HS-27A (cell line): ENCODE measurements at regions not wholly inside any gene's neighbourhood (a gene's known extent, or its start where the extent isn't known, plus 50 kb on each side); places are given as distances from the start of the nearest gene placed in this dataset.

Source experiments
- DNase-seq: peaks from one replicate; pipeline ENCODE4 v3.0.0-alpha.2; 2012; ENCODE audit warnings: low read depth, missing footprints

DNA sequence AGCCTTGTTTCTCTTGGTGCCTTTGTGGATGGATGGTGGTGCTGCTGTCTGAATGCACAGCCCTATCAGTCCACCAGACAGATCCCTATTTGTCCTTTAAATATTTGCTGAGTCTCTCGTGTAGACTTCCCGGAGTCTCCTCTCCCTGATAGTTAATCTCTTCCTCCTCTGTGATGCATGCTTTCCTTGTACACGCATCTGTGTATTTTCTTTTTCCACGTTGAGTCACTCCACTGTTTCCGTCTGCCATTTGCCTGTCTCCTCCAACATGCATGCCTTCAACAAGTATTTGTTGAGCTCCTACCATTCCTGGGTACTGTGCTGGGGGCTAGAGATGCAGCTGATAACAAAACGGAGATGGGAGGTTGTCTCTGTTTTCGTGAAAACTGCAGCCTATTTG is 282.6 kb downstream of the HAPSTR1 start:
- no peak for DNase-seq

DNA sequence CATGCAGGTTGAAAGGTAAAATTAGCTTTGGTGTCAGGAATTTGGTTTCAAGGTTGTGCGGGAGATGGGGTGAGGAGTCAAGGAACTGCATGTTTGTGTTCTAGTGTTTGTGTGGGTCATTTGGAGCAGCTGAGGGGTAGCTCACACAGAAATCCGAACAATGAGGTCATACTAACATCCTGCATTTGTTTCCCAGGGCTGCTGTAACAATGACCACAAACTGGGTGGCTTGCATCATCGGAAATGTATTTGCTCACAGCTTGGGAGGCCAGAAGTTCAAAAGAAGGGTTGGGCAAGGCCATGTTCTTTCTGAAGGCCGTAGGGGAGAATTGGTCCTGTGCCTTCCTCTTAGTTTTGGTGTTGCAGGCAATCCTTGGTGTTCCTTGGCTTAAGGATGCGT is 287.4 kb downstream of the HAPSTR1 start:
- DNase-seq, result no peak

- no peak for DNase-seq
These were observed 288.8 kb downstream of the HAPSTR1 start for GRCh38 chr16:9380221-9380620.

GRCh38 chr16:9381399-9381798 is 290.0 kb downstream of the HAPSTR1 start:
- no peak for DNase-seq

DNA sequence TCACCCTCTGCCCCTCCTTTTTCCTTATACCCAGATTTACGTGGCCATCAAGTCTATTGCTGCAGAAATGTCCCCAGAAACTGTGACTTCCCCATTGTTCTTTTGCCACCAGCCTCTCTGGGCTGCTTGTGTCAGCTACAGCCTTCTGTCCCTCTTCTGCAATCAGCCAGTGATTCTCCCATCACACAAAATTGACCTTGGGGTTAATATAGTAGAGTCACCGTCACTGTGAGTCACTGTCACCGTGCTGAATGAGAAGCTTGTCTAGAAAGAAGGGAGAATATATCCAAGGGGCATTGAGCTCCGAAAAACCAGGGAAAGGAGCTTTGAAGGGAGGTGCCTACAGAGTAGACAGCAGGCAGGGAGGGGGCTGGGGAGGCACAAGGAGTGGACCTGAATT is 290.5 kb downstream of the HAPSTR1 start:
- no peak for DNase-seq

DNA sequence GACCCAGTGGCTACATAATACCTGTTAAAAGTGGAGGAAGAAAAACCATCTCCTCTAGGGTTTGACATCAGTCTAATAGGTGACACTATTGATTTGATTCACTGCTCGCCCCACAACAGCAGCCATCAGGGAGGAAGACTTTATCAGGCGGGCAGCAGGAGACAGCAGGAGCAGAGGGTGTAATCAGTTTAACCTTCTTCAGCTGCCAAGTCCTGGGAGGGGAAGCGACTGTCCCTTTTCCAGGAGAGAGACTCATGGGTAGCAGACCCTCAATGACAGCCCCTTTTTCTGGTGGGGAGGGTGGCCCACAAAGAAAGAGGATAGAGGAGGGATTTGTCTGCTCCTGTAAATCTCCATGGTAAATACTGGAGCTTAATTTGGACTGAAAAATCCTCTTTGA is 291.8 kb downstream of the HAPSTR1 start:
- DNase-seq, result no peak

DNA sequence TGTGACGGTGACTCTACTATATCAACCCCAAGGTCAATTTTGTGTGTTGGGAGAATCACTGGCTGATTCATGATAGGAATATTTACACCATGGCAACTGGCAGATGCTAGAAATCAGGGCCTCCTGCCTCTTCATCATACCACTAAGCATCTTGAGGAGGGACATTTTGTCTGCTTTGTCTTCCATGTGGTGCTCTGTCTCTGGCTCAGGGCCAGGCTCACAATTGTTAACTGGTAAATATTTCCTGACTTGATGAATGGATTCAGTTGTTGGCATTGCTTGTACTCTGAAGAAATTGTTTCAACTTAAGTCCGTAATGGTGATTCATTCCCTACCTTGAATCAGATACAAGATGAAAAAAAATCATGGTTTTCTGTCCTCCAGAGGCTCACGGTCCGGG is 292.7 kb downstream of the HAPSTR1 start:
- no peak for DNase-seq

DNA sequence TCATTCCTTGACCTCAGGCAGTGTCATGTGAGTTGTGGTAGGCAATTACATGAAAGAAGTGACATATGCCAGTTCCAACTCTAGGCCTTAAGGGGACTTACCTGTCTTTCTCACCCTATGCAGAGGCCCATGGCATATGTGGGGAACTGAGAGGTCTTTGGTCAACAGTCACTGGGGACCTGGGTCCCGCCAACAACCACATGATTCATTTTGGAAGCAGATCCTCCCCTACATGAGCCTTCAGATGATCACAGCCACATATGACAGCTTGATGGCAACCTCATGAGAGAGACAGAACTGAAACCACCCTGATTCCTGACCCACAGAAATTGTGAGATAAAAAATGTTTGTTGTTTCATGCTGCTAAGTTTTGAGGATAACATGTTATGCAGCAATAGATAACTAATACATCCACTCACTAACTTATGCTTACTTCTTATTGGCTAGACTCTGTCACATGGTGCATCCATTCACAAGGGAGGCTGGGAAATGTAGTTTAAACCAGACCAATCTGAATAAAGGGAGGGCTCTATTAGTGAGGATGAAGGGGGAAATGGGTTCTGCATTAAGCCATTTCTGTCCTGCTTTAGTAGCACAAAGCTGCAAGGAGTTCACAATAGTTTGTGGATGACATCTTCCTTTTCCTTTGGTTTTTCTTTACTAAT is 298.2 kb downstream of the HAPSTR1 start:
- DNase-seq, result no peak

GRCh38 chr16:9392956-9393355 is 301.5 kb downstream of the HAPSTR1 start:
- no peak for DNase-seq

DNA sequence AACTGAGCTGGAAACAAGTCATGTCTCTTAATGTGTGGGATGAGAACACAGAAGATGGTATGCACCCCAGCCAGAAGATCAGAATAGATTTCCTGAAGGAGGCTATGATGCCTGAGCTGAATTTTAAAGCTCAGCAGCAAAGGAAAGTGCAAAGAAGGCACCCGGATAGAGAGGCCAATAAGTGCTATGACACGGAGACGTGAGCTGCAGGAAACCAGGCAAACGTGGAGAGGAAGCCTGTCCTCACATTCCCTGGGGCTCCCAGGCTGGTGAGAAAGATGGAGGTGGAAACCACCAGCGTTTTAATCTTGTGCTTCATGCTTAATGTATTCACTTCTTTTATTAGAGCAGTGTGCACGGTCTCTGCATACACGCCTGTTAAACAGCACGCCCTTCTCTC is 302.1 kb downstream of the HAPSTR1 start:
- no peak for DNase-seq

- no peak for DNase-seq
These were observed 304.5 kb downstream of the HAPSTR1 start for GRCh38 chr16:9395958-9396359.

DNA sequence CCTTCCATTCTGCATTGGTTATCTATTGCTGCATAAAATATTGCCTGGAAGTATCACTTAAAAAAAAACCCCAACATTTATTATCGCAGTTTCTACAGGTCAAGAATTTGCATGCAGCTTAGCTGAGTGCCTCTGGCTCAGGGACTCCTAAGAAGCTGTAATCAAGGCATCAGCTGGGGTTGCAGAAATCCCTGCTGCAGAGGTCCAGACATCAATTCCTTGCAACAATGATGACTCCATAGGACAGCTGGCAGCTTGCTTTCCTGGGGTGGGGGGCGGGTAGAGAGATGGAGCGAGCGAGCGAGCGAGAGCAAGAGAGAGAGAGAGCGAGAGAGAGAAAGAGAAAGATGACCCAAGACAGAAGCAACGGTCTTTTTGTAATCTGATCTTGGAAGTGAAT is 308.1 kb downstream of the HAPSTR1 start:
- DNase-seq, result no peak

DNA sequence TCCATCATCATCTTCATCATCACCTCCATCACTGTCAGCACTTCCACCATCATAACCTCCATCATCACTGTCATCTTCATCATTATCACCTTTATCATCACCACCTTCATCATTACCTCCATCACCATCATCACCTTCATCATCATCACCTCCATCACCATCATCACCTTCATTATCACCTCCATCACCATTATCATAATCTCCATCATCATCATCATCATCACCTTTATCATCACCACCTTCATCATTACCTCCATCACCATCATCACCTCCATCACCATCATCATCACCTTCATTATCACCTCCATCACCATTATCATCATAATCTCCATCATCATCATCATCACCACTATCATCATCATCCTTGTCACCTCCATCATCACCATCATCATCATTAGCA is 309.7 kb downstream of the HAPSTR1 start:
- no peak for DNase-seq

DNA sequence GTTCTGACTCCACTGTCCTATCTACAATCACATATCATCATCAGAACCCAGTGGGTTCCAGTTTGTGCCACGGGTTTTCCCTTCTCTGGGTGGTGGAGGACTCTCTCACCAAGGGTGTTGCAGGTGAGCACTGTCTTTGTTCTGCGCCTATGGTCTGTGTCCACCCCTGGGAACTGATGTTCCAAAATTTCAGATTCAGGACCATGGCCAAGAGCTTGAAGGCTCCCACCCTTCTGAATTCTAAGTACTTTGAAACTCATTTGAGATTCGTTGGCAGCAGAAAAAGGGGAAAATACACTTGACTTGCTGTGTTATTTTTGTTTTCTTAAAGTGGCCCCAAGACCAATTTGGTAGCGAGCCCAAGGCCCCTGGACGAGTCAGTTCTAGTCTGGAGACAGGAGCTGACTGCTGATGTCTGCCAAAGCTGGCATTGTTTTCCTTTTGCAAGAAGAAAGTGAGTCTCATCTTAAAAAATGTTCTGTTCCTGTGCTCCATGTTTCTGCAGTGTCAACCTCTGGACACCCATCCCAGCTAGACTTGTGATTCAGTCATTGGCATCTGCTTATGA is 310.9 kb downstream of the HAPSTR1 start:
- DNase-seq, result no peak

- DNase-seq, result no peak
These were observed 313.4 kb downstream of the HAPSTR1 start for GRCh38 chr16:9404811-9405210.

DNA sequence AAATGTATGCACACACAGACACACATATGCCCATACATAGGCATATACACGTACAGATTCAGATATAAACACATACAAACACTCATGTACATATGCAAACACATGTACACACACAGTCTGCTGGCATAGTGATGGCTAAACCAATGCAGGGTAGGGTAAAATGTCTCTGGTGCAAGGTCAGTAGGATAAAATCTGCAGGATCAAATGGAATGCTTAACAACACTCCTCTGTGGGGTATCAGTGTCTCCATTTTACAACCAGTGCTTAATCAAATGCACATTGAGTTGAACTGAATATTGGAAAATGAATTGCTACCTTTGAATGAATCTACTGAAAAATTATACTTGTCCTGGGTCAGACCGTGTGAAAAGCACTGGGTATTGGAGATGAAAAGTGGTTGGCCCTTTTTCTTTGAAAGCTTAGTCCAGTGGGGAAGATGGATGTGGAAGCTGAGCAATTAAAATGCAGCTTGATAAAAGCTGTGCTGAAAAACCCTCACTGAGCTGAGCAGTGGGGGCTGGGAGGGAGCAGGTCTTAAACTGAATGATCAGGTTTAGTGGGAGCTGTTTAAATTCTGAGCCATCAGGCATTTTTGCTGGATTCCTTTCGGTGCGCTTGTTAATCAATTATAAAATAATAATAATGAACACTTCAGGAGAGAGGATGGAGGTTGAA is 314.7 kb downstream of the HAPSTR1 start:
- no peak for DNase-seq

- DNase-seq, result no peak
These were observed 315.8 kb downstream of the HAPSTR1 start for GRCh38 chr16:9407206-9407758.

DNA sequence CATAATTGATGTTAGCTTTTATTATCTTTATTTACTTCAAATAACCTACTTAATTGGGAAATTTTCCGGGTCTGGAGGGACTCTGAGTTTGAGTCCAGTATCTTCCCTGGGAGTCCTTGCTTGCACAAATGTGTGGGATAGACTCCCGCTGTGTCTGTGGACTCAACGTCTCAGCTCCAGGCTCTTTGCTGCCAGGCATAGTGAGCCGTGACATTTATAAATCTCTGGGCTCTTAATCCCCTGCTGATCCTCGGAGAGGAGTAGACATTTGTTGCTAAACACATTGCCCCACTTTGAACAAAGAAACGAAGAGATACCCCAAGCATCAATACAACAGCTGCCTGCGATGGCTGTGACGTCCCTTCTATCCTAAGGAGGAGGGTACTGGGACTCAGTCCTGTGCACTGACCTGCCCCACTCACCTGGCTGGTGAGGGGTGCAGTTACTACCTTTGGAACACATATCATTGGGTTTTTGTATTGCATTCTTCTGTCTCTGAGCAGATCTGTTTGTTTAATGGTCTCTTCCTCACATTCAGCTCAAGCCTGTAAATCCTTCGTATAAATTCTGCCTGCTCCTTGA is 316.9 kb downstream of the HAPSTR1 start:
- no peak for DNase-seq

DNA sequence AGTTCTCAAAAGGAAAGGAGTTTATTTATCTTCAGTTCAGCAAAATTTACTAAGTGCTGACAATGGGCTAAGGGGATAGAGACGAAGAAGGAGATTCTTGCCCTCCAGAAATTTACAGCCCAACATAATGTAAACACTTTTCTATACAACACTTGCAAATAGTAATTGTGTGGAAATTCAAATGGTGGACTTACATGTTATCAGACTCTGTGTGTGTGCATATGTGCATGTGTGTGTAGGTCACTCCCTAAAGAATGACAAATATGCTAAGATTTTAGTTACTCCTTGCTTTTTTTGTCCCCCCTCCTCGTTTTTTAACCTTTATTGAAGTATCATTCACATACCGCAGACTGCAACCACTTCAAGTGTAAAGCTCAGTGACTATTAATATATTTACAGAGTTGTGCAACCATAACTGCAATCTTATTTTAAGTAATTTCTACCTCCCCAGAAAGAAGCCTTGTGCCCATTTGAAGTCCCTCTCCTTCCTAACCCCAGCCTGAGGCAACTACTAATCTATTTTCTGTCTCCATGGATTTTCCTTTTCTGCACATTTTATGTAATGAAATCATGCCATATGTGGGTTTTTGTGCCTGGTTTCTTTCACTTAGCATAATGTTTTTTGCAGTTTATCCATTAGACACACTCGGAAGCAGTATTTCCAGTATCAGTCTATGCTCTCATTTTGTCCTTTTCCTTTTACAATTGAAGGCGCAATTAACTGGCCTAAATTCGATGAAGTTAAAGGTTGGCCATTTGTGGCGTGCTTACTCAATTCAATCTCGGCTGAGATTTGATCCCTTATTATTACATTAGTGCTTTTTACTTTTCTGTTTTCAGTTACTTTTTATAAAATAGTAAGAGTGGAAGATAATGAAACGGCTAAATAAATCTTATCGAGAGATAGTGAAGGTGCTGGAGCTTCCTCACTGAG is 318.4 kb downstream of the HAPSTR1 start:
- no peak for DNase-seq

DNA sequence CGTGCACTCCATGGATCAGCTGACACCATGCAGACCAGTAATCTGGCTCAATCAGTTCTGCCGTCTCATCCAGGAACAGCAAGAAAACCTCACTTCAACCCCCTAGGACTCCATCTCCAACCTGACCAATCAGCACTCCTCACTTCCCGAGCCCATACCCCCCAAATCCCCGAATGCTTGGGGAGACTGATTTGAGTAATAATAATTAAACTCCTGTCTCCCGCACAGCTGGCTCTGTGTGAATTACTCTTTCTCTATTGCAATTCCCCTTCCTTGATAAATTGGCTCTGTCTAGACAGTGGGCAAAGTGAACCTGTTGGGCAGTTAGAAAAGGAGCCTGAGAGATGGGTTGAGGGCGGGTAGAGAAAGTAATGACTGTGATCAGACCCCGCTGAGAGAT is 320.0 kb downstream of the HAPSTR1 start:
- no peak for DNase-seq

DNA sequence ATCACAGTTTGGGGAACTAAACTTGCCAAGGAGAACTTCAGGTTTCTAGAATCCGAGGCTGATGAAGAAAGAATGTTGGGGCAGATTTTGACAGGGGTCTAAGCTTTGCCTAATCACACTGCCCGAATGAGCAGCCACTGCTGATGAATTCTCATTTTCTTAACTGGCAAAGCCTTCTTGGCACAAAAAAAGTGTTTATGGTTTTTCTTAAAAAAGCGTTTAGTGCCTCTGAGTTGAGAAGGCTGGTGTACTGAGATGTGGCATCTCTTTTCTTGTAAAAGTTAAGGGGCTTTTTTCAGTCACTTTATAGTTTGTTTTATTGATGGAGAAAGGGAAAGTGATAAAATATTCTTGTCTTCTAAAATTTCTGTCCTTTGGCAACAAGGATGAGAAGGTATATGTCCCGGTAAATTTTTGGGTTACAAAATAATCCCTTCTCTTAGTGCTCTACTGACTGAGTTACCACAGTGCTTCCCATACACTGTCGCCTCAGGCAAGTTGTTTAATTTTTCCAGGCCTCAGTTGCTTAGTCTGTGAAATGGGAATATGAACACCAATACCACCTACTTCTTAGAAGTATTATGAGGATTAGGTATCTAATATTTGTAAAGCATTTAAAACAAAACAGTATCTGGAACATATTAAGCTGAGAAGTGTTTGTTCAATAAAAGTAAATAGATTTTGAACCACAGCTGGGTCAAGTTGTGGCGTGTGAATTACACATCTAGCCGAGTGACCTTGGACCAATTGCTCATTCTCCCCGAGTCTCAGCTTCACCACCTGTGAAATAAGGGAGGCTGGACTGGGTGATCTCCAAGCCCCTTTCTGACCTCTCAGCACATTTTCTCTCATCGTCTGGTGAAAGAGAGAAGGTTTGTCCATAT is 320.8 kb downstream of the HAPSTR1 start:
- no peak for DNase-seq
